NCI-H526 (cell line): ENCODE measurements at regions not wholly inside any gene's neighbourhood (a gene's known extent, or its start where the extent isn't known, plus 50 kb on each side); places are given as distances from the start of the nearest gene placed in this dataset.
"Not testable (repeated sequence)": the region's sequence is repeated elsewhere in the genome, so short reads cannot be mapped to it uniquely, and the experiment has no call there.

Experiments
- DNase-seq, 2 experiments: peaks; one replicate each; lab custom pipeline; 2025; lab: John Stamatoyannopoulos, UW

DNA sequence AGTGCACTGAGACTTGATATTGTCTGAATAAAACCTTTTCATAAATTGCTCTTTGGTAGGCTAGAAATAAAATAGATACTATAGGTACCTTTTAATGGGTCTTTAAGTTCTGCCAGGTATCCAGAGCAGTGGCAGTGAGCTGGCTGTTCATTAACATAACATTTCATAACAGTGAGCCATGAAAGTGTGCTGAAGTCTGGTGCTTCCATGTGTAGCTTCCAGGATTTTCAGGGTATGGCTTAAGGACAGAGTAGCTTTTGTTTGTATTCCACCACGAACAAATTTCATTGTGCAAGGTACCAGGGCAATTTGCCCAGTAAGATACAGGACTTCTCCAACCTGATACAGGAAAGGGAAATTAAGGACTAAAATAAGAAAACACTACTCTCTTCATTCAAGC is 124.7 kb upstream of the NANOGP8 start:
- no peak for DNase-seq

DNA sequence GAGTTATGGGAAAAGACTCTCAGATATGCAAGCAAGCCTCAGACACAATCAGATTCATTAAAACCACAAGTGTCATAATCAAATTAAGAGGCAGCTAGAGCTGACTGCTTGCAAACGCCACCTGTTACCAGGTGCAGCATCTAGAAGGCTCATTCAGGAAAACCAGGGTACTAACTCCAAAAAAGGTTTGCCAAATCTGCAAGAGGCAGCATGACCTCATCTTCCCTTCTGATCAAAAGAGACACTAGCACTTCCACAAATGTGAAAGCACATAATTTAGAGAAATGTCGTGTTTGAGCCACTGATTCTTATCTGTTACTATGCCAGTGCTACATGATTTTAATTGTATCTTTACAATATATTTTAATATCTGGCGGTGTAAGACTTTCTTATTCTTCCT is 123.3 kb upstream of the NANOGP8 start:
- DNase-seq: peak in 1 of 2 experiments; percentile 27

GRCh38 chr15:35206060-35206675 is 121.1 kb upstream of the NANOGP8 start:
- DNase-seq: peak in 1 of 2 experiments; percentile 50

DNA sequence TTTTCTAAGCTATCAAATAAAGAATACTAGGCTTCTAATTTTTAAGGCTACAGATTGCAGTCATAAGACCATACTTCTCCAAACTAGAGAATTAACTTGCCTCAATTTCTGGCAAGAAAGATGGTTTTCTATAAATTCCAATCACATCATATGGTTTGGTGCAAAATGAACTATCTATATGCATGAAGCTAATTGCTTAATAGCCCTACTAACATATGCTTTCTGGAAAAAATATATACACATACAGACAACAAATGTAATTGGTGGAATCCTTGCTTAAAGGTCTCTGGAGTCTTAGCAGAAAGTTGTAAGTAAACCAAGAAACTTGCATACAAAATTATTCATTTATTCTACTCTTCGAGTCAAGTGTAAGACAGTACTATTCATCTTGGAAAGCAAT is 113.1 kb upstream of the NANOGP8 start:
- no peak for DNase-seq

GRCh38 chr15:35197754-35198153 is 112.7 kb upstream of the NANOGP8 start:
- no peak for DNase-seq

DNA sequence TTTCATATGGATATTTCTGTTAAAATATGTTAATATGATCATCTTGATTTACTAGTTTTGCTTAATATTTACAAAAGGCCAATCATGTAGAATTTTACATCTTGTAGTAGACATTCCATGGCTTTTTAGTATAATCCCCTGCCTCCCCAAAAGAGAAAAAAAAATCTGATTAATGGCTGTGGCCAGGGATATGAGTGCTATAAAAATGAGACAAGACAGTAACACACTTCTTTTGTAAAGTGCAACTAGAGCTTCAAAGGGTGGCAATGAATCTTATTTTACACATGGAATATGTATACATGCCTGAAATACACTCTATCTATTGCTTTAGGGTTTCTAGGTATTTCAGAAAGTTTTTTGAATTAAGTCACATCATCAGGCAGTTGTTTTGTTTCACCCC is 112.2 kb upstream of the NANOGP8 start:
- DNase-seq: no peak

DNA sequence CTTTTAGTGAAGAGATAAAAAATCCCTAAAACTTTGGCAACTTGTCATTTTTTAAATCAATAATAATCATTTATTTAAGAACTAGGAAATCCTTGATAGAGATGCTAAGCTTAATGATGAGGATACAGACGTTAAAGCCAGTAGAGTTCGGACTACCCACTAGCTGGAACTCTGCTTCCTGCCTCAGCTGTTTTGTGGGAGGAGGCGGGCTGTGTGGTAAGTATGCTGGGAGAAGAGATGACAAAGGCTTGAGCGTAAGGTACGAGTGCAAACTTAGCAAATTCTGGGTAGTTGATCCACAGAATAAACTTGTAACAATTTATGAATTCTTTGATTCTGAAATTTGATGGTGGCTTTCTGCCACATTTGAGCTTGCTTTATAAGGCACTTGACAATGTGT is 111.2 kb upstream of the NANOGP8 start:
- no peak for DNase-seq

DNA sequence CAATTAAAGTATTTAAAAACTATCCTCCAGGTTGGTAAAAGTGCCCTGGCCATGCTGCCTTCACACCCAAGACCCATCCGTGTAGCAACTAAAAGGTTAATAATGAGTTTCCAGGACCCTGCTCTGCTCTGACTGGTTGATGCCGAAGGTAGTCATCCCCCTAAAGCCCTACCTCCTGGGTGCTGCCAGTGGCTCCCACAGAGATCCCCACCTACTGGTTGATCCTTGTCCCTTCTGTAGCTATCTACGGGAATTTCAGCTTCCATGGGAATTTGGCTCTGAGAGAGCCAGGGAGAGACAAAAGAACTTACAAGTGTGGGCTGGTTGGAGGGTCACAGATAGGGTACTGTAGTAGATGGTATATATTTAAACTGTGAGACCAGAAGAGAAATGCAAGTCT is 110.6 kb upstream of the NANOGP8 start:
- DNase-seq: no peak

GRCh38 chr15:35195031-35195430 is 109.9 kb upstream of the NANOGP8 start:
- no peak for DNase-seq

- DNase-seq: no peak
Measured at GRCh38 chr15:35194296-35194695, 109.2 kb upstream of the NANOGP8 start.

DNA sequence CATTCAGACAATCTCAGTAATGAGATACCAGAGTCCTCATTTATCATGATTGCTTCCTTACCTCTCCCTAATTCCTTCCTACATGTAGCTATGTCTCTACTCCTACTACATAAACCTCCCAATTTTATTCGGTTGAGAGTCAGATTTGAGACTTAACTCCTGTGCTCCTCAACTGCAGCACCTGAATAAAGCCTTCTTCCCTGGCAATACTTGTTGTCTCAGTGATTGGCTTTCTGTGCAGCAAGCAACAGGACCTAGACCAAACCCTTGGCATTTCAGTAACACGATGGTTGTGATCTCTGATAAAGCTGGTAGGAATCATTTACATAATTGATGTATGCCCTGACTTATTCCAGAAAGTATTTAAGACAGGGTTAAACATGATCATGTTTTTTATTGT is 106.7 kb upstream of the NANOGP8 start:
- no peak for DNase-seq

DNA sequence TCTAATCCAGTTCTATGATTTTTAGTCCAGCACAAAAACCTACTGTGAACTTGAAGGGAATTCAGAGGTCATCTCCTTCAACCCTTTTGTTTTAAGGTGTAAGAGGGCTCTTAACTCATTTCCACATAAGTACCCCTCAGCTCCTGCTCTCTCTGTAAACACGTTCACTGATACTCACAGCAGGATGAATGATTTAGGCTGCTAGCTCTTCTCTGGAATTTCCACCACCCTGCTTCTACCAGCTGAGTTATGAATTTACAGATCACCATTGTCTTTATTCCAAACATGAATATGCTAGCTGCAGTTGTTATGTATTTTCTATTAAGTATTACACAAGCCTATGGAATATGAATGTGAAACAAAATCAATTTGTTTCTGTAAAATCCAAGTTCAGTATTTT is 101.3 kb upstream of the NANOGP8 start:
- no peak for DNase-seq

DNA sequence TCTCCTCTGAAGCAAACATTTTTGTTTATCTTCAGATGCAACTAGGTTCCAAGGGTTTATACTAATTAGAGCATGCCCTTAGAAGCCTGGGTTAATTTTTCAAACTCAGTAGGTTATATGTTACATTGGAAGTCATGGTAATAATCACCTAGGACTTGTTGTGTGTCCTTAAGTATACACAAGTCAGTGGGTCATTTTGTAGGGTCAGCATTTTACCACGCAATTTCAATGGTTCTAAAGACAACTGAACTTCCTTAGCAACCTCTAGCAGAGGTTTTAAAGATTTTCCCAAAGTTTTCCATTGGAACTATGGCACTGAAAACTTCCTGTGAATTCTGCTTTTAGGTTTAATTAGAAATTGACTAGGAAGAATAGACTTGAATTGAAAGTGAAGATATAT is 99.6 kb upstream of the NANOGP8 start:
- DNase-seq: no peak

DNA sequence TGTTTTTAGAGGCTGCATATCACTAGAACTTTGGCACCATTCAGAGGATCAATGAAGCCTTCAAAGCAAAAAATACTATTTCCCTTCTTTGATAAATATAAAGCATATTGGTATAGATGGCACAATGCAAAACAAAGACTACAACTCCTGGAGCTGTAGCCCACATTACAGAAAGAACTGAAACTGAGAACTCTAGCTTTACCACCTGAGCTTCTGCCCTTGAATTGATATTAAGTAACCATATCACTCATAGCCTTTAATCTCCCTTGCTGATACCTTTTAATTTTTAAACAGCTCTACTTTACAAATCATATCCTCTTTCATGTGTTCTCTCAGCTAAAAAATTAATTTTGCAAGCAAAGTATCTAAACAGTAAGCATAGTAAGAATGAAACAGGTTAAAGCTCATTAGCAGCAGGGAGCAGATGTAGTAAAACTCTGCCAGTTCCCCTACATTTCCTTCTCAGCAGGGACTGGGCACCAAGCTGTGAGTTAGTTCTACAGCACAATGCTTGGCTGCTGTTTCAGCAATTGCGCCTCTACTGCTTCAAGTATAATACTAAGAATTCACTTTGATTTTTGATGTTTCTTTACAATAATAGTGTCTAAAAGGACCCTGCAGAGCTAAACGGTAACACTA is 97.9 kb upstream of the NANOGP8 start:
- DNase-seq: no peak

DNA sequence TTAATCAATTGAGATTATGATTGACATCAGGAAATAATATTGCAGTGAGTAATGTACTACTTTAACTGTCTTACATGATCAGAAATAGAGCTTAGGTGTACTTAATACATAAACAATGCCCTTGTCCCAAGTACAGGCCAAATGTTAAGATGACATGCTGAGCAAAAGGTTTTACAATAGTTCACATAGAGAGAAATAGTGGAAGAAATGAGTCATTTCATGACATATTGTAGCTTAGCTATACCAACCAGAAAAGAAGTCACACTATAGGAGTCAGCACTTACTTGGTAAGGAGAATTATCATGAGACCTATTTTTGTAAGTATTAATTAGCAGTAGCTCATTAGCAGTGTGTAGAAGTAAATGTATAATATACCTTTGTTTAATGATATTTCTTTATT is 96.4 kb upstream of the NANOGP8 start:
- DNase-seq: no peak

DNA sequence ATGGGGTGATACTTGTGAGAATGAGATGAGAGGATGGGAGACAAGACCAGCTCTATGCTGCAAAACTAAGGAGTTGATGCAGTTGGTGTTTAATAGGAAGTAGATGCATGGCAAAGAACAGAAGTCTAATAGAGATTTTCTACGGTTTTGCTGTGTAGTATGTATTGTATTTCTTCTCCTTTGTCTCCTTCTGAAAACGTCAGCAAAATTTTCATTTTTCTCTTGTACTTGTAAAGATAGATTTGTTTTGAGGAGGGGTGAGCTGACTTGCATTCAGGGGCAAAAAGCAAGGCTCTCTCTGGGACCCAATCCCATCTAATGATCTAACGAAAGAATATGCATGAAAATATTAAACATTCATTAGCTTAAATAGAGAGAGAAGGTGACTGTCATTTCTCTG is 94.6 kb upstream of the NANOGP8 start:
- no peak for DNase-seq

DNA sequence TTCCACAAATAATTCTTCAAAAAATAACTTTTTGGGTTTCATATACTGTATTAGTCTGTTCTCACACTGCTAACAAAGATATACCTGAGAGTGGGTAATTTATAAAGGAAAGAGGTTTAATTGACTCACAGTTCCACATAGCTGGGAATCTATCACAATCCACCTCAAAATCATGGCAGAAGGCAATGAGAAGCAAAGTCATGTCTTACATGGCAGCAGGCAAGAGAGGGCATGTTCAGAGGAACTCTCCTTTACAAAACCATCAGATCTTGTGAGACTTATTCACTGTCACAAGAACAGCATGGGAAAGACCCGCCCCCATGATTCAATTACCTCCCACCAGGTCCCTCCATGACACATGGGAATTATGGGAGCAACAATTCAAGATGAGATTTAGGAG is 93.1 kb upstream of the NANOGP8 start:
- DNase-seq: not testable (repeated sequence)

DNA sequence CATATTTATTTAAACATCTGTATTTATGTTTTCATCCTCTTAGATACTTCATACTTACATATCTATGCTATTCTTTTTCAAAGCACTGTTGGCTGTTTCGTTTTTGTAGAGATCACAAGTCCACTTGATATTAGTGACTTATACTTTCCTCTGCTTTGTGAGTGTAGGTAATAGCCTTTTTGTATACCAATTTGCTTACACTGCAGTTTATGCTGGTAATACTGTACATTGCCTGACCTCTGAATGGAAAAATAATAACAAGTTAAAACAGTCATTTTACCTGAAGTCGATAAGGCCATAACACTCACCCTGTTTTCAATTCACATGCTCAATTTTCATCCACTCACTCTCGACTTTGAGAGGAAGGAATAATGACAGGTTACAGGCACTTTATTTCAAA is 89.9 kb upstream of the NANOGP8 start:
- no peak for DNase-seq

- DNase-seq: no peak
Measured at GRCh38 chr15:35173444-35174118, 88.5 kb upstream of the NANOGP8 start.

- DNase-seq: no peak
Measured at GRCh38 chr15:35170207-35170606, 85.1 kb upstream of the NANOGP8 start.

DNA sequence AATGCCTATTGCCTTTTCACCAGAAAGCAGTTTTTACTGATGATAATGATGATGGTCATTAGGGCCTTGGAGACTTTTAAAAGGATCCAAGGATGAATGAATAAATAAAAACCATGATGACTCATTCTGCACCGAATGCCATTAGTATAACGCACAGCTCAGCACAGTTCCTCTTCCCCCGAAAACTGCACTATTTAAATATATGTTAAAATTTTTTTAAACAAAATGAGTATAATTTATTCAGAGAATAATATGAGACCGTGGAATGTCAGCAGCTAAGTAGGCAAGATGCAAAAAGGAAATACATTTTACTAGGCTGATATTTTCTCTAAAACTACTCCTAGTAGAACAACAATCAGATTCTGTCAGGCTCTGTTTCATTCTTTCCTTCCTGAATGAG is 83.4 kb upstream of the NANOGP8 start:
- DNase-seq: no peak

DNA sequence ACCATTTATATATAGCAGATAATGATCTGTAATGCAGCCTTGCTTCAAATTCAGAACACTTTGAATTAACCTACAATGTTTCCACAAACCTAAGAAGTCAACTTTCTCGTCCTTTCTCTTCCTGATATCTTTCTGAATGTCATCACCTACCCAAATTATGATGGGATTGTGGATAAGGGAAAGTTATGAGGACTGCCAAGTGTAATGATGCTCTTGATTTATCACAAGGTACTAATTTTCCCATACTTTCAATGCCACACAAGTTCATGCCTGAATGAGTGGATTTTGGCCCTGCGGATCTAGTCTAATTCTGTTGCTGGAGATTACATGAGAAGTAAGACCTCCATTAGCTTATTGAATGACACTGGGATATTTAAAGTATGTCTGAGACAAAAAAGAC is 82.6 kb upstream of the NANOGP8 start:
- no peak for DNase-seq

- DNase-seq: no peak
Measured at GRCh38 chr15:35166730-35167359, 81.8 kb upstream of the NANOGP8 start.
